Transverse colon (tissue), 4 donors: ENCODE measurements at regions not wholly inside any gene's neighbourhood (a gene's known extent, or its start where the extent isn't known, plus 50 kb on each side); places are given as distances from the start of the nearest gene placed in this dataset.

Experiments
- CTCF ChIP-seq, 5 experiments: fragments of 200-600 bp in 3 of 5; fragments of 450-650 bp in 2 of 5; sonication (generic) in 3 of 5; IDR thresholded peaks; 1 replicate in 2 of 5; 2 replicates in 3 of 5; pipeline ENCODE4 v1.5.1; 2016 to 2017; ENCODE audit warnings: antibody characterized with exemption in 5 of 5, inconsistent platforms in 3 of 5, mild to moderate bottlenecking in 2 of 5, moderate library complexity in 1 of 5
- EP300 ChIP-seq: sonication (generic); formaldehyde crosslinking; IDR thresholded peaks from one replicate; pipeline ENCODE4 v1.6.1; 2017; ENCODE audit warnings: antibody characterized with exemption, low read depth
- POLR2A ChIP-seq: fragments of 450-650 bp; IDR thresholded peaks from one replicate; pipeline ENCODE4 v1.6.1; 2016; ENCODE audit warnings: antibody characterized with exemption, mild to moderate bottlenecking, moderate library complexity
- POLR2AphosphoS5 ChIP-seq, 3 donors: sonication (generic); formaldehyde crosslinking; IDR thresholded peaks; one replicate each; pipeline ENCODE4 v1.6.1; 2016; ENCODE audit warnings: antibody characterized with exemption in 3 of 3

- TF ChIP-seq CTCF (IDR thresholded peaks at IDR 0.05) (no peak), POLR2AphosphoS5 (IDR thresholded peaks at IDR 0.05) (no peak), POLR2A (no peak), EP300 (no peak)
These were observed 73.9 kb upstream of the TENM4 start for GRCh38 chr11:79514695-79515094.
